H1 (cell line): ENCODE measurements at regions not wholly inside any gene's neighbourhood (a gene's known extent, or its start where the extent isn't known, plus 50 kb on each side); places are given as distances from the start of the nearest gene placed in this dataset.

Source experiments
- CTCF ChIA-PET: fragments of 300-600 bp; sonication (Branson Sonifier 250); formaldehyde crosslinking; loops from one replicate; lab custom pipeline; 2021; ENCODE audit not compliant: partially characterized antibody; lab: Charles Lee
- POLR2A ChIA-PET: fragments of 300-600 bp; sonication (Branson Sonifier 250); formaldehyde crosslinking; loops from one replicate; lab custom pipeline; 2021; ENCODE audit warnings: inconsistent platforms; ENCODE audit not compliant: partially characterized antibody; lab: Charles Lee
- DNase-seq, 2 experiments: peaks; one replicate each; pipeline versions ENCODE4 v3.0.0 to v3.0.0-alpha.2; 2010 to 2022; ENCODE audit warnings: low spot score in 2 of 2, low read depth in 1 of 2, mixed read lengths in 1 of 2
- FAIRE-seq: peaks from 2 replicates; lab custom pipeline; 2011; peaks lifted over from hg19 to GRCh38; lab: Jason Lieb, UNC
- H2AFZ ChIP-seq: 2 replicates; pipeline ENCODE4 v1.8.1; 2012; ENCODE audit warnings: low read length, inconsistent platforms
- H2AK5ac ChIP-seq: 2 replicates; pipeline ENCODE4 v1.6.1; 2013; ENCODE audit warnings: low read depth, low read length
- H2BK120ac ChIP-seq: replicated peaks from 2 replicates; pipeline ENCODE3; 2013; ENCODE audit warnings: low read depth, low read length, inconsistent platforms
- H2BK12ac ChIP-seq: 2 replicates; pipeline ENCODE4 v1.6.1; 2013; ENCODE audit warnings: low read depth, low read length
- H2BK15ac ChIP-seq: 2 replicates; pipeline ENCODE4 v1.6.1; 2013; ENCODE audit warnings: low read length
- H2BK20ac ChIP-seq: 2 replicates; pipeline ENCODE4 v1.6.1; 2013; ENCODE audit warnings: low read length
- H2BK5ac ChIP-seq: 2 replicates; pipeline ENCODE4 v1.6.1; 2013; ENCODE audit warnings: low read depth, low read length
- H3K14ac ChIP-seq: 2 replicates; pipeline ENCODE4 v1.6.1; 2013; ENCODE audit warnings: inconsistent platforms; ENCODE audit not compliant: insufficient read length
- H3K18ac ChIP-seq: 2 replicates; pipeline ENCODE4 v1.6.1; 2013; ENCODE audit warnings: low read length; ENCODE audit errors: extremely low read depth
- H3K23ac ChIP-seq: 2 replicates; pipeline ENCODE4 v1.6.1; 2013; ENCODE audit warnings: inconsistent platforms; ENCODE audit not compliant: insufficient read length
- H3K23me2 ChIP-seq: 2 replicates; pipeline ENCODE4 v1.6.1; 2013; ENCODE audit warnings: low read depth, low read length
- H3K27ac ChIP-seq: 2 replicates; pipeline ENCODE4 v1.6.1; 2011; ENCODE audit warnings: low read depth, low read length, inconsistent platforms
- H3K27me3 ChIP-seq, 4 experiments: replicated peaks in 1 of 4; 1 replicate in 1 of 4; 2 replicates in 3 of 4; pipeline versions ENCODE4 v1.6.1 to v1.8.1; 2011 to 2013; ENCODE audit warnings: low read length in 3 of 4, mild to moderate bottlenecking in 3 of 4, inconsistent platforms in 2 of 4, mixed read lengths in 2 of 4, moderate library complexity in 1 of 4; ENCODE audit not compliant: control insufficient read depth in 3 of 4, insufficient read depth in 3 of 4; ENCODE audit errors: extremely low read depth in 1 of 4
- H3K36me3 ChIP-seq, 4 experiments: 2 replicates each; pipeline versions ENCODE4 v1.6.1 to v1.8.1; 2011 to 2013; ENCODE audit warnings: mild to moderate bottlenecking in 4 of 4, low read length in 3 of 4, moderate library complexity in 2 of 4, control low read depth in 1 of 4, inconsistent platforms in 1 of 4; ENCODE audit not compliant: insufficient read depth in 4 of 4, control insufficient read depth in 2 of 4
- H3K4ac ChIP-seq: replicated peaks from 2 replicates; pipeline ENCODE3; 2013; ENCODE audit warnings: low read length, low read depth, mixed read lengths, inconsistent platforms; ENCODE audit not compliant: insufficient read length
- H3K4me1 ChIP-seq, 4 experiments: replicated peaks in 1 of 4; 1 replicate in 1 of 4; 2 replicates in 3 of 4; pipeline versions ENCODE4 v1.6.1 to v1.8.1; 2011 to 2013; ENCODE audit warnings: low read length in 3 of 4, inconsistent platforms in 2 of 4, mixed read lengths in 1 of 4; ENCODE audit not compliant: insufficient read depth in 4 of 4, control insufficient read depth in 3 of 4
- H3K4me2 ChIP-seq, 2 experiments: 2 replicates each; pipeline versions ENCODE4 v1.6.1 to v1.8.1; 2011 to 2013; ENCODE audit warnings: low read depth in 2 of 2, low read length in 2 of 2, control low read depth in 1 of 2, inconsistent platforms in 1 of 2, mild to moderate bottlenecking in 1 of 2; ENCODE audit not compliant: insufficient read depth in 1 of 2
- H3K4me3 ChIP-seq, 4 experiments: fragments of 200-600, 300-600 bp in 1 of 4; sonication (generic), shearing (Covaris generic), sonication (Bioruptor Twin) in 1 of 4; 2 replicates each; pipeline versions ENCODE4 v1.5.1 to v1.8.1; 2011 to 2016; ENCODE audit warnings: low read length in 4 of 4, low read depth in 3 of 4, control low read depth in 2 of 4, inconsistent platforms in 2 of 4, mild to moderate bottlenecking in 2 of 4, mixed read lengths in 1 of 4, moderate library complexity in 1 of 4; ENCODE audit not compliant: insufficient read depth in 2 of 4; ENCODE audit errors: extremely low read depth in 1 of 4
- H3K56ac ChIP-seq: replicated peaks from 2 replicates; pipeline ENCODE3; 2013; ENCODE audit warnings: low read depth, mild to moderate bottlenecking, mixed read lengths, low read length, inconsistent platforms; ENCODE audit not compliant: insufficient read length
- H3K79me1 ChIP-seq: 2 replicates; pipeline ENCODE4 v1.6.1; 2013; ENCODE audit warnings: low read depth, low read length, control low read depth
- H3K79me2 ChIP-seq, 2 experiments: 2 replicates each; pipeline versions ENCODE4 v1.6.1 to v1.8.1; 2012 to 2013; ENCODE audit warnings: low read length in 2 of 2, mild to moderate bottlenecking in 2 of 2, inconsistent platforms in 1 of 2; ENCODE audit not compliant: insufficient read depth in 2 of 2, control insufficient read depth in 1 of 2
- H3K9ac ChIP-seq, 4 experiments: replicated peaks in 1 of 4; 1 replicate in 1 of 4; 2 replicates in 3 of 4; pipeline versions ENCODE4 v1.6.1 to v1.8.1; 2011 to 2013; ENCODE audit warnings: low read depth in 3 of 4, low read length in 3 of 4, control low read depth in 2 of 4, mild to moderate bottlenecking in 2 of 4, moderate library complexity in 2 of 4, inconsistent platforms in 1 of 4; ENCODE audit errors: extremely low read depth in 1 of 4
- H3K9me3 ChIP-seq, 2 experiments: 2 replicates each; pipeline versions ENCODE4 v1.6.1 to v1.8.1; 2012 to 2013; ENCODE audit warnings: mild to moderate bottlenecking in 2 of 2, moderate library complexity in 2 of 2, control low read depth in 1 of 2, inconsistent platforms in 1 of 2, low read depth in 1 of 2, low read length in 1 of 2, mixed read lengths in 1 of 2; ENCODE audit not compliant: insufficient read depth in 2 of 2
- H4K20me1 ChIP-seq, 2 experiments: replicated peaks in 1 of 2; 2 replicates each; pipeline versions ENCODE3 to v1.8.1; 2011 to 2013; ENCODE audit warnings: inconsistent platforms in 2 of 2, low read length in 2 of 2, mild to moderate bottlenecking in 1 of 2; ENCODE audit not compliant: insufficient read depth in 2 of 2, control insufficient read depth in 1 of 2
- H4K5ac ChIP-seq: 2 replicates; pipeline ENCODE4 v1.6.1; 2013; ENCODE audit warnings: low read length, low read depth, mixed read lengths, inconsistent platforms; ENCODE audit not compliant: insufficient read length
- H4K8ac ChIP-seq: 2 replicates; pipeline ENCODE4 v1.8.0; 2013; ENCODE audit warnings: mild to moderate bottlenecking, moderate library complexity, low read length, inconsistent platforms; ENCODE audit not compliant: insufficient read depth; ENCODE audit errors: extremely low read depth
- H4K91ac ChIP-seq: replicated peaks from 2 replicates; pipeline ENCODE3; 2013; ENCODE audit warnings: low read length, mixed read lengths, inconsistent platforms; ENCODE audit not compliant: insufficient read length
- JUN ChIP-seq: IDR thresholded peaks from 2 replicates; pipeline ENCODE4 v1.6.1; 2011; ENCODE audit warnings: low read depth, mild to moderate bottlenecking, improper control_type of control experiment, low read length
- TAF1 ChIP-seq: IDR thresholded peaks from 2 replicates; pipeline ENCODE4 v1.6.1; 2011; ENCODE audit warnings: mild to moderate bottlenecking, low read depth, low read length
- ZNF274 ChIP-seq: IDR thresholded peaks from 2 replicates; pipeline ENCODE4 v1.7.0; 2012; ENCODE audit warnings: low read length, borderline replicate concordance; ENCODE audit errors: extremely low read depth
- WGBS, 2 experiments: shearing (Covaris generic) in 1 of 2; methylation state at CpG; one replicate each; pipeline versions ENCODE4 v1.1.6 to v1.1.7; 2013 to 2015; ENCODE audit warnings: low lambda C conversion rate in 2 of 2, mixed read lengths in 2 of 2, inconsistent platforms in 1 of 2, low coverage in 1 of 2, missing lambda C conversion rate in 1 of 2; ENCODE audit not compliant: insufficient replicate concordance in 2 of 2, insufficient coverage in 1 of 2, insufficient read length in 1 of 2; ENCODE audit errors: extremely low coverage in 1 of 2, missing lambda C conversion rate in 1 of 2; 5-methylcytosine and 5-hydroxymethylcytosine counted together

GRCh38 chr3:194871864-194872668, 186.4 kb downstream of the FAM43A start:
- H3K79me1 ChIP-seq: no peaks in the 10 kb centered on the region
- H3K4me1 ChIP-seq: peaks cover 0 to 12% (median 7%) of the 10 kb centered on the region in 4 experiments; a peak in 6 of 7 replicates
- H3K4me3 ChIP-seq: no peak overlapping the region
- H3K9ac ChIP-seq: no peak overlapping the region
- peaks cover 0 to 2% of the 10 kb centered on the region in 2 experiments; a peak in 2 of 4 replicates for H3K9me3 ChIP-seq
- H3K4me2 ChIP-seq: 0 out of 4 replicates have a peak overlapping the region, but pooled peaks of 1 of the 2 experiments have one; percentile 19
- WGBS, 2 experiments: 77% methylated on average over 14 of the region's 14 CpGs; no CpG with 5 or more reads in 1 of the 2 experiments
- FAIRE-seq: no peak
- CTCF ChIA-PET: interaction anchor here (0.6 to 1.6 kb wide), 9 partner anchors 10 to 190 kb away, joined by 3 to 7 read pairs (median 4); no protein-coding TSS in a partner anchor
- H3K23ac ChIP-seq: no peak overlapping the region
- POLR2A ChIA-PET: no interaction called here
- 0 out of 2 replicates have a peak overlapping the region, but pooled peaks have one; percentile 91 for H2AK5ac ChIP-seq
- peak overlapping the region; percentile 35 for H2BK120ac ChIP-seq
- no peak overlapping the region for H3K14ac ChIP-seq
- H2AFZ ChIP-seq: peak overlapping the region; percentile 68; the same call in 1 of the 2 replicates
- peak overlapping the region; percentile 16; the same call in 1 of the 2 replicates for H2BK20ac ChIP-seq
- H3K56ac ChIP-seq: no peak overlapping the region
- no peak overlapping the region; the same call in 1 of the 2 replicates for H2BK15ac ChIP-seq
- H4K5ac ChIP-seq: peak overlapping the region; percentile 32
- no peak overlapping the region for H3K18ac ChIP-seq
- peak overlapping the region; percentile 27; the same call in 1 of the 2 replicates for H2BK12ac ChIP-seq
- H4K20me1 ChIP-seq: no peaks in the 10 kb centered on the region
- H2BK5ac ChIP-seq: peak overlapping the region; percentile 89; the same call in 1 of the 2 replicates
- DNase-seq: no peak
- H3K36me3 ChIP-seq: no peaks in the 10 kb centered on the region
- no peak overlapping the region for H3K4ac ChIP-seq
- H3K27ac ChIP-seq: no peak overlapping the region
- no peaks in the 10 kb centered on the region for H3K23me2 ChIP-seq
- H4K8ac ChIP-seq: no peak overlapping the region
- H4K91ac ChIP-seq: peak overlapping the region; percentile 56
- no peaks in the 10 kb centered on the region for H3K79me2 ChIP-seq
- H3K27me3 ChIP-seq: no peaks in the 10 kb centered on the region
- no peak for TF ChIP-seq ZNF274
- no peak for TF ChIP-seq TAF1
- no peak for TF ChIP-seq JUN
